Fibroblast of the conjunctiva (primary cell): ENCODE measurements at regions not wholly inside any gene's neighbourhood (a gene's known extent, or its start where the extent isn't known, plus 50 kb on each side); places are given as distances from the start of the nearest gene placed in this dataset.
"Not testable (repeated sequence)": the region's sequence is repeated elsewhere in the genome, so short reads cannot be mapped to it uniquely, and the experiment has no call there.

Experiments used
- DNase-seq: peaks from one replicate; pipeline ENCODE4 v3.0.0-alpha.2; 2010; ENCODE audit warnings: low read depth

DNA sequence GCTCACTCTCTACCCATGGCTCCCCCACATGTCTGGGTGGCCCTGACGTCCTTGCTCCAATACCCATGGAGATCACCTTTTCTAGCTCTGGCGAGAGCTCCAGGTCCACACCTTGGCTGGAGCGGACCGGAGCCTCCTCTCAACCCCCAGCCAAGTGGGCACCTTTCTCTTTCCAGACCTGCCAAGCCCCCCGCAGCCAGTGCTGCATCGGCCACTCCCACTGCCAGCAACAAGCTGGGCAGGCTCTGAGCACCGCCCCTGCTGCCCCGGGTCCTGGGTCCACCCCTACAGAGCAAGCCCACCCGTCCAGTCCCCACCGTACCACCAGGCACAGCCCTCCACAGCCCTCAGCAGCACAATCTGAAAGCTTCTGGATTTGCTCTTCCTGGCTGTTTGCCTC is 98.2 kb upstream of the C14orf180 start:
- no peak for DNase-seq

- DNase-seq: not testable (repeated sequence)
These were observed 97.5 kb upstream of the C14orf180 start for GRCh38 chr14:104482017-104482416.

DNA sequence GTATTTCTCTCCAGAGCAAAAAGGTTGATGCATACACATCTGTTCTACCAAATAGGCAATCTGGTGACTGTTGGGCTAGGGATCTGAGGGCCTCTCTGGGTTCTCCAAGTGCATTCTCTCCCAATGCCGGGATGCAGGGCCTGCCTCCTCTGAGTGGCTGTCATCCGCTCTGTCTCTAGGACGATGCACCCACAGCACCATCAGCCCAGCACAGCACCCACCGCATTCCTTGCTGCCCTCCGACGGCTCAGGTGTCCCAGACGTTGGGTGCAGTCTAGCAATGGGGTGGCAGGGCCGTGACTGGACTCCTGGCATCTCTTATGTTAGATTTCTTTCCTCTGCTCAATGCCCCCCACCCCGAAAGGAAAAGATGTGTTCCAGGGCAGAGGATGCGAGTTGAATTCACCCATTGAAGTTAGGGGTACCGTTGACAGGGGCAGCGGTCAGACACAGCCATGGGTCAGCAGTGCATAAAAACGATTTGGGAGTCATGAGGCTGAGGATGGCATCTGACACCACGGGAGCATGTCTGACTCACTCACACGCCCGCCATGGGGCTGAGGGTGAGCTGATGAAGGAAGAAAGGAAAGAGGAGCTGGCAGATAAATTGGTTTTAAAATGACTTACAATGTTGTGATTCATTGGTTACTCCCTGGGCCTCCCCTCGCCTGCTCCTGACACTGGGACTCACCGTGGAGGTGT is 93.2 kb upstream of the C14orf180 start:
- DNase-seq: no peak

GRCh38 chr14:104494483-104494882 is 85.1 kb upstream of the C14orf180 start:
- no peak for DNase-seq

DNA sequence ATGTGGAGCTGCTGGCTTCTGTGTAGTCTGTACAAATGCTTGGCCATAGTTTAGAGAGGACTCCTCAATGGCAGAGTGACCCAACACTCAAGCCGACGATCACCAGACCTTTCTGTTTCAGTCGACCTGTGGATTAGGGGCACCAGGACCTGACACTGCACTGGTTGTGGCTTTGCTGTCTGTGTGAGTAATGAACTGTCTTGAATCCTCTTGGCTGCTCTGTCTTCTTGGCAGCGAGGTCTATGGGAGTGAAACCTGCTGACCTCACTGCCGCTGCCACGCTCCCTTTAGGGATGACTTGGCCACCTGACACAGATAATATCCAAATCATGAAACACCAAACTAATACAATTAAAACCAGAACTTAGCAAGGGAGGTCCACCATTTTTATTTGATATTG is 83.5 kb upstream of the C14orf180 start:
- no peak for DNase-seq

- DNase-seq: no peak
These were observed 79.5 kb upstream of the C14orf180 start for GRCh38 chr14:104499784-104500760.

DNA sequence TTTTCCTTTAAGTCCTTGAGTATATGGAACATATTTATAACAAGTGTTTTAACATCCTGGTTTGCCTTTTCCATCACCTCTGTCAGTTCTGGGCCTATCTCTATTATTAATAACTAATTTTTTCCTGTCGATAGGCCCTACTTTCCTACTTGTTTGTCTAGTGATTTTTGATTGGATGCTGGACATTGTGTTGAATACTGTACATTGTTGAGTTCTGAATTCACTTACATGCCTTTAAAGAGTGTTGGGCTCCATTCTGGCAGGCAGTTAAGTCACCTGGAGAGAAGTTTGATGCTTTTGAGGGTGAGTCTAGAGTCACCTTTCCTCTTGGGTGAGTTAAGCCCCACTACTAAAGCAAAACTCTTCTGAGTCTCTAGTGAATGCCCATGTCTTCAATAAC is 77.5 kb upstream of the C14orf180 start:
- DNase-seq: no peak

DNA sequence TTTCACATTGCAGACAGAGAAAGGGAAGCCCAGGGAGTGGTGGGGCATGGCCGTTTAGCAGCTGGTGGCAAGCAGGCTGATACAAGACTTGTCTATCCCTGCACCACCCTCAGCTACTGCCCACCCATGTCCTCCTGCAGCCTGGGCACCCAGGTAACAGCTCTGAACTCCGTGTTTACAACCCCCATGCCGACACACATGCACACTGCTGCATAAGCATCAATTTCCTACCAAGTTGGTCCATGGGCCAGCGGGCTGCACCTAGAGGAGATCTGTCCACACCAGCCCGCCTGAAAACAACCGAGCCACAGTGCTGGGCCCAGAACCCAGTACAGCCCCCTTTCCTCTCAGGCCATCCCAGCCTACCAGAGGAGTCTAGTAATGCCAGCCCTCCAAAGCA is 75.9 kb upstream of the C14orf180 start:
- DNase-seq: no peak

DNA sequence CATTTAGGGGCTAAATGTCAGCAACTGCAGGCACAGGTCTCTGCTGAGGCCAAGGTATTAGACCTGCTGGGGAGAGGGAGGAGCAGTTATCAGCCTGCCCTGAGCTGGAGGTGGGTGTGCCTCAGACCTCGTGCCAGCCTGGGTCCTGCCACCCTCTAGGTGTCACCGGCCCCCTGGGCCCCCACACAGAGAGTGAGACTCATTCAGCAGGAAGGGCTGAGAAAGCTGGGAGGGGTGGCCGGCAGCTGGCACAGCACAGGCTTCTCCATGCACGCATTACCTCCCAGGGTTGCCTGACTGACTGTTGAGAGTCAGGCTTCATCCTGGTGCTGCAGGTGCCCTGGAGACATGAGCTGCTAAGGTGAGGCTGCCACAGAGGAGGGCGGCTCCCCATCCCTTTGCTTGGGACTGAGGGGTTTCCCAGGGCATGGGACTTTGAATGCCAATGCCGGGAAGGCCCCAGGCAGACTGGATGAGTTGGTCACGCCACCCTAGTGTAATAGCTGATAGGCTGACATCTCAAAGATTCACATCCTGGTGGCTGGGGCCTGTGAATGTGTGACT is 75.3 kb upstream of the C14orf180 start:
- no peak for DNase-seq

DNA sequence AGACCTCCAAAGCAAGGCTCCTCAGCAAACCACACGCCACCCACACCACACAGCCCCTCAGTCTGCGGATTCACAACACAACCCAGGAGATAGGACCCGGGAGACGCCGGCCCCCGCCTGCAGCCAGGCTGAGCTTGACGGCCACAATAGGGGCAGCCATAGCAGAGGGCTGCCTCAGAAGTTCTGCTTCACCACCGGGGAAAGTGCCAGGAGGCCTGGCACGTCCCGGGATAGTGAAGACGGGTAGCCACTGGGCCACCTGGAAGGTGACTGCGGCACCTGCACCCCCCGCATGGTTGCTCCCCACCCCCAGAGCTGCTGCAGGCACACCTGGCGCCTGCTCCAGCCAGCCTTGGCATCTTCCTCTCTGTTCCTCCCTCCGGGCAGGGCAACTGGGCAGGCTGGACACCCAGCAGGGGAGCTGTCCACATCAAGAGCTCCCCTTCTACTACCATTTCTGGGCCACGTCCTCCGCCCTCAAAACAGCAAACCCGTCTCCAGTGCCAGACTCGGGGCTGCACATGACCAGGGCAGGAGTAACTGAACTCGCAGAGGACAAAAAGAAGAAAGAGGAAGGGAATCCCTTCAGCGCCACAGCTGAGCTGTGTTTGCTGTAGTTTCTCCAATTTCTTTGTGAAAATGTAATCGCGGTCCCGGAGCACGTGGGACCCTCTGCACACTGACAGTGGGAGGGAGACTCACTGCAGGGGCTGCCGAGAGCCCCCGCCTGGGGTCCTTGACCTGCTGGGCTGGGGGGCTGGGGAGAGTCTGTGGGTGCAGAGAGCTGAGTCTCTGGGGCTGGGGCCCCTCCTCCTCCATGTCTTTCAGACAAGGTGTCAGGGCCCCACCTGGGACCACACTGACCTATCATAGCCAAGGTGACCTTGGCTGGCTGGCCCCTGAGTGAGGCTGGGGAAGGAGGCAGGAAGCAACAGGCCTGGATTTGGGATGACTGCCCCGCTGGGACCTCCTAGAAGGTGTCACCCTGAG is 74.2 kb upstream of the C14orf180 start:
- DNase-seq: no peak

DNA sequence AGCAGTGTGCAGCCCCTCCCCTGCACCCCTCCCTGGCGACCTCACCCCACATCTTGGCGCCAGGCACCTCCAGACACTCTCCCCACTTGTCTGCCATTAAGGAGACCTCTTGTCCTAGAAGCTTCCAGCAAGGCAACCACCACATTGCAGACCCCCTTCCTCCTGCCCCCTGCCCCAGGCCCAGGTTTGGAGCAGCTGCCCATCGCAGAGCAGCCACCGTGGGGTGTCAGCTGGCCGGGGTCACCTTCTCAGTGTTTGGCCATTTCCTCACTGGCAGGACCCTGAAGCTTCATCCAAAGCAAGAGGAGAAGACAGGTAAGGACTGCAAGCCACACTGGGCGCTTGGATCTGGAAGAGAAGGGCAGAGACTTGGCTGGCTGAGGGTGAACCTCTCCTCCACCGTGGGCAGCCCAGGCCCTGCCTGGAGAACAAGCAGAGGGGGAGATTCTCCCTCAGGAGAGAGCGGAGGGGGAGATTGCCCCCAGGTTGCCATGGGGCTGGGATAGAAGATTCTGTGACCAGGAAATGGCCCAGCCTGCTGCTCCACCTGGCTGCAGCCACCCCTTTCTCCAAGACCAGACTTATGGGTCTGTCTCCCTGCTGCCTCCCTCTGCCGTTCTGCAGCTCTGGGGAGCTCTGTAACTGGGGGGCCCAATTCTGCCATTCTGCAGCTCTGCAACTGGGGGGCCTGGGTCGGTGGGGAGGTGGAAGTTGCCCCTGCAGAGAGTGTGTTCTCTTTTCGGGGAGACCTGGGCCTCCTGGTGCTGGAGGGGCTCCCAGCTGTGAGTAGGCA is 72.9 kb upstream of the C14orf180 start:
- no peak for DNase-seq

- DNase-seq: no peak
These were observed 72.1 kb upstream of the C14orf180 start for GRCh38 chr14:104507443-104507842.

- no peak for DNase-seq
These were observed 69.9 kb upstream of the C14orf180 start for GRCh38 chr14:104509673-104510072.

- DNase-seq: no peak
These were observed 69.3 kb upstream of the C14orf180 start for GRCh38 chr14:104510216-104510615.

DNA sequence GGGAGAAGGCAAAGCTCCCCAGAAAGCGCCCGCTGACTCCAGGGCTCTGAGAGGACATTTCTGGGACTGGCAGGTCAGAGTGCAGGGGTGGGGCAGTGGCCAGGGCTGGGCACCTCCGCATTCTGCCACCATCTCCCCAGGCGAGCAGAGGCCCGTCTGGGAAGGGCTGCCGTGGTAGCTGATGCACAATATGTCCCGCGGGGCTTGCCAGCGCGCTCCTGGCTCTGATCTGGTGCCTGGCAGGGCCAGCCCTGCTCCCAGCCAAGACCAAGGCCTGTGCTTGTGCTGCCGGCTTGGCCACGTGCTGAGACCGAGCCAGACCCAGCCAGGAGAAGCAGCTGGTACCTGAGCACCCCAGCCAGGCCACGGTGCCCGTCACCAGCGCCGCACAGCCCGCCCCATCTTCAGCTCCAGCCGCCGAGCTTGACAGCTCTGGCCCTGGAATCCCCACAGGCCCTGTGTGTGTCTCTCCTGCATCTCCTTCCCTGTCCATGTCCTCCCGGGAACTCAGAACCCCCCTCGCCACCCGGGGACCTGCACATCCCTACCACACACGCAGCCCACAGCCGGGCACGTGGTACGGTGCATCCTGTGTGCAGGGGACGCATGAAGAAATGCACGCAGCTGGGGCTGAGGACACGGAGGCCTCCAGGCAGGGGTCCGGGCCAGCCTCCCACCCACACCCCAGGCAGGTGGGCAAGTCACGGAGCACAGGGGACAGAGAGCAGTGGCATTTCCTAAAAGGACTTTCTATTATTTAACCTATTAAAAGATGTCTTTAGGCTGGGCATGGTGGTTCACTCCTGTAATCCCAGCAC is 68.6 kb upstream of the C14orf180 start:
- DNase-seq: no peak

DNA sequence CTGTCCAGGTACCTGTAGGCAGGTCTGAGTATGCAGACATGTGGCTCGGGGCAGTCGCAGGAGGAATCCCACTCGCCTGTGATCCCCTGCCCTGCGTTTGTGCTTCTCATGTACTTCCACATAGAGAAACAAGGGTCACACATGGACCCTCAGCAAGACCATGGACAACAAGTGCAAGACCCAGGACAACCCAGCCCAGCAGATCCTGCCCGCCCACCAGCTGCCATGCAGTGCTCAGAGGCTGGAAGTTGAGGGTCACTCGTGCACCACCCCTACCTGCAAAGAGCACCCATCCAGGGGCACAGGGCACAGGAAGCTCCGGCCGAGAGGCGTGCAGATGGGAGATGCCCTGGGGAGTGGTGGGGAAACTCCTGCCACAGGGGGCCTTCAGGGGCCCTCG is 67.5 kb upstream of the C14orf180 start:
- no peak for DNase-seq

- DNase-seq: no peak
These were observed 66.6 kb upstream of the C14orf180 start for GRCh38 chr14:104512771-104513640.

- DNase-seq: no peak
These were observed 65.9 kb upstream of the C14orf180 start for GRCh38 chr14:104513641-104514046.
